Stimulated activated naive CD8-positive, alpha-beta T cell treated with anti-CD3 and anti-CD28 coated beads, Interleukin-15, Interleukin-2, amounts not matched to agents 100 U/mL and 50 U/mL, for 24 hours (primary cell): ENCODE measurements at regions not wholly inside any gene's neighbourhood (a gene's known extent, or its start where the extent isn't known, plus 50 kb on each side); places are given as distances from the start of the nearest gene placed in this dataset.
"Not testable (repeated sequence)": the region's sequence is repeated elsewhere in the genome, so short reads cannot be mapped to it uniquely, and the experiment has no call there.

Experiments used
- ATAC-seq: fragments of 150-1000 bp; cut with Tn5 transposase; one replicate; pipeline ENCODE4 v1.10.0; 2021
- DNase-seq: peaks from one replicate; pipeline ENCODE4 v3.0.0; 2021

GRCh38 chr14:106460916-106461315 lies 934.5 kb downstream of the TMEM121 start:
- ATAC-seq (no peak), DNase-seq (no peak)

- not testable (repeated sequence) for ATAC-seq, DNase-seq
Observed at GRCh38 chr14:106466483-106466882, 940.1 kb downstream of the TMEM121 start.

- DNase-seq: not testable (repeated sequence)
- peak; percentile 65 for ATAC-seq
Observed at GRCh38 chr14:106468869-106469268, 942.5 kb downstream of the TMEM121 start.

GRCh38 chr14:106470028-106470427 lies 943.6 kb downstream of the TMEM121 start:
- ATAC-seq, DNase-seq: not testable (repeated sequence)

- not testable (repeated sequence) for DNase-seq
- ATAC-seq: peak; percentile 78
Observed at GRCh38 chr14:106474261-106475028, 948.1 kb downstream of the TMEM121 start.

GRCh38 chr14:106475214-106475613 lies 948.8 kb downstream of the TMEM121 start:
- DNase-seq: not testable (repeated sequence)
- peak; percentile 81 for ATAC-seq

GRCh38 chr14:106477600-106477999 lies 951.2 kb downstream of the TMEM121 start:
- not testable (repeated sequence) for ATAC-seq

GRCh38 chr14:106480287-106480686 lies 953.9 kb downstream of the TMEM121 start:
- DNase-seq: not testable (repeated sequence)
- peak; percentile 59 for ATAC-seq

More at GRCh38 chr14:106477600-106477999, 951.2 kb downstream of the TMEM121 start:
- not testable (repeated sequence) for DNase-seq

GRCh38 chr14:106482213-106482612 lies 955.8 kb downstream of the TMEM121 start:
- not testable (repeated sequence) for ATAC-seq, DNase-seq

GRCh38 chr14:106487600-106487999 lies 961.2 kb downstream of the TMEM121 start:
- ATAC-seq (no peak), DNase-seq (no peak)

GRCh38 chr14:106488291-106488690 lies 961.9 kb downstream of the TMEM121 start:
- ATAC-seq: no peak
- DNase-seq: no peak

- peak; percentile 26 for DNase-seq
- peak; percentile 82 for ATAC-seq
Observed at GRCh38 chr14:106489112-106489881, 962.9 kb downstream of the TMEM121 start.

- DNase-seq (no peak), ATAC-seq (no peak)
Observed at GRCh38 chr14:106490442-106490841, 964.1 kb downstream of the TMEM121 start.

- peak; percentile 47 for DNase-seq
Observed at GRCh38 chr14:106491851-106492250, 965.5 kb downstream of the TMEM121 start.

GRCh38 chr14:106493962-106494823 lies 967.8 kb downstream of the TMEM121 start:
- no peak for ATAC-seq
- no peak for DNase-seq

More at GRCh38 chr14:106491851-106492250, 965.5 kb downstream of the TMEM121 start:
- ATAC-seq: no peak

GRCh38 chr14:106500571-106500970 lies 974.2 kb downstream of the TMEM121 start:
- no peak for DNase-seq

GRCh38 chr14:106501898-106502297 lies 975.5 kb downstream of the TMEM121 start:
- DNase-seq (no peak), ATAC-seq (peak; percentile 50)

More at GRCh38 chr14:106500571-106500970, 974.2 kb downstream of the TMEM121 start:
- no peak for ATAC-seq

GRCh38 chr14:106505366-106505765 lies 979.0 kb downstream of the TMEM121 start:
- DNase-seq: no peak
- no peak for ATAC-seq

- ATAC-seq (peak; percentile 69), DNase-seq (peak; percentile 33)
Observed at GRCh38 chr14:106506881-106507305, 980.5 kb downstream of the TMEM121 start.

- DNase-seq (no peak), ATAC-seq (peak; percentile 48)
Observed at GRCh38 chr14:106507354-106507753, 981.0 kb downstream of the TMEM121 start.

GRCh38 chr14:106508216-106508615 lies 981.8 kb downstream of the TMEM121 start:
- ATAC-seq: no peak
- DNase-seq: no peak

GRCh38 chr14:106509176-106509575 lies 982.8 kb downstream of the TMEM121 start:
- no peak for DNase-seq
- ATAC-seq: no peak
